BE2C (cell line): ENCODE measurements at regions not wholly inside any gene's neighbourhood (a gene's known extent, or its start where the extent isn't known, plus 50 kb on each side); places are given as distances from the start of the nearest gene placed in this dataset.

Experiments used
- DNase-seq: peaks from one replicate; pipeline ENCODE4 v3.0.0-alpha.2; 2020
- H3K27me3 ChIP-seq: fragments of 250-450 bp; sonication (Bioruptor Pico); 2 replicates; pipeline ENCODE4 v1.5.1; 2020; ENCODE audit warnings: mild to moderate bottlenecking
- H3K36me3 ChIP-seq: fragments of 250-450 bp; sonication (Bioruptor Pico); 2 replicates; pipeline ENCODE4 v1.5.1; 2020; ENCODE audit warnings: mild to moderate bottlenecking
- H3K4me1 ChIP-seq: fragments of 250-450 bp; sonication (Bioruptor Pico); 2 replicates; pipeline ENCODE4 v1.5.1; 2020
- H3K4me3 ChIP-seq: 2 replicates; pipeline ENCODE4 v1.5.1; 2011; ENCODE audit warnings: low read depth, low read length
- H3K9me3 ChIP-seq: fragments of 250-450 bp; sonication (Bioruptor Pico); 2 replicates; pipeline ENCODE4 v1.5.1; 2020
- CTCF ChIP-seq: IDR thresholded peaks from 2 replicates; pipeline ENCODE4 v1.5.1; 2012; ENCODE audit warnings: mild to moderate bottlenecking, low read depth, low read length

GRCh38 chrX:7334253-7334935, 186.4 kb upstream of the PUDP start:
- no peak for DNase-seq
- H3K4me1 ChIP-seq = no peaks in the 10 kb centered on the region
- no peaks in the 10 kb centered on the region for H3K36me3 ChIP-seq
- TF ChIP-seq CTCF = no peak
- H3K4me3 ChIP-seq = no peak overlapping the region
- H3K27me3 ChIP-seq = no peaks in the 10 kb centered on the region
- H3K9me3 ChIP-seq = no peaks in the 10 kb centered on the region

GRCh38 chrX:7330971-7331746, 183.2 kb upstream of the PUDP start:
- no peaks in the 10 kb centered on the region for H3K9me3 ChIP-seq
- no peak overlapping the region for H3K4me3 ChIP-seq
- no peak for TF ChIP-seq CTCF
- DNase-seq = no peak
- H3K4me1 ChIP-seq = no peaks in the 10 kb centered on the region
- H3K36me3 ChIP-seq = no peaks in the 10 kb centered on the region
- H3K27me3 ChIP-seq = no peaks in the 10 kb centered on the region

- no peaks in the 10 kb centered on the region for H3K4me1 ChIP-seq
- H3K27me3 ChIP-seq = no peaks in the 10 kb centered on the region
- DNase-seq = no peak
- no peak for TF ChIP-seq CTCF
- H3K4me3 ChIP-seq = no peak overlapping the region
- H3K36me3 ChIP-seq = no peaks in the 10 kb centered on the region
- H3K9me3 ChIP-seq = no peaks in the 10 kb centered on the region
Measured at GRCh38 chrX:7330556-7330955, 182.6 kb upstream of the PUDP start.

GRCh38 chrX:7318661-7319060, 170.7 kb upstream of the PUDP start:
- no peak overlapping the region for H3K4me3 ChIP-seq
- H3K9me3 ChIP-seq = no peaks in the 10 kb centered on the region
- H3K36me3 ChIP-seq = no peaks in the 10 kb centered on the region
- no peak for DNase-seq
- H3K4me1 ChIP-seq = no peaks in the 10 kb centered on the region
- TF ChIP-seq CTCF = no peak
- no peaks in the 10 kb centered on the region for H3K27me3 ChIP-seq

GRCh38 chrX:7318241-7318640, 170.3 kb upstream of the PUDP start:
- Histone ChIP-seq H3K27me3 (no peaks in the 10 kb centered on the region), H3K36me3 (no peaks in the 10 kb centered on the region), H3K9me3 (no peaks in the 10 kb centered on the region), H3K4me1 (no peaks in the 10 kb centered on the region), H3K4me3 (no peak overlapping the region)
- no peak for DNase-seq
- TF ChIP-seq CTCF = no peak

GRCh38 chrX:7316887-7317286, 168.9 kb upstream of the PUDP start:
- Histone ChIP-seq H3K27me3 (no peaks in the 10 kb centered on the region), H3K4me1 (no peaks in the 10 kb centered on the region), H3K9me3 (no peaks in the 10 kb centered on the region), H3K4me3 (no peak overlapping the region), H3K36me3 (no peaks in the 10 kb centered on the region)
- no peak for DNase-seq
- no peak for TF ChIP-seq CTCF
